Sigmoid colon (tissue), 4 donors: ENCODE measurements at regions not wholly inside any gene's neighbourhood (a gene's known extent, or its start where the extent isn't known, plus 50 kb on each side); places are given as distances from the start of the nearest gene placed in this dataset.

ENCODE experiments used
- POLR2AphosphoS5 ChIP-seq, 4 donors: sonication (generic); formaldehyde crosslinking; IDR thresholded peaks; one replicate each; pipeline ENCODE4 v1.6.1; 2017; ENCODE audit warnings: antibody characterized with exemption in 4 of 4
- TF ChIP-seq, protein P1 (sequence below), 4 experiments: fragments of 450-650 bp in 3 of 4; fragments of 200-600 bp in 1 of 4; IDR thresholded peaks; one replicate each; pipeline ENCODE4 v1.5.1; 2016 to 2019; ENCODE audit warnings: antibody characterized with exemption in 4 of 4, mild to moderate bottlenecking in 3 of 4, moderate library complexity in 2 of 4

DNA sequence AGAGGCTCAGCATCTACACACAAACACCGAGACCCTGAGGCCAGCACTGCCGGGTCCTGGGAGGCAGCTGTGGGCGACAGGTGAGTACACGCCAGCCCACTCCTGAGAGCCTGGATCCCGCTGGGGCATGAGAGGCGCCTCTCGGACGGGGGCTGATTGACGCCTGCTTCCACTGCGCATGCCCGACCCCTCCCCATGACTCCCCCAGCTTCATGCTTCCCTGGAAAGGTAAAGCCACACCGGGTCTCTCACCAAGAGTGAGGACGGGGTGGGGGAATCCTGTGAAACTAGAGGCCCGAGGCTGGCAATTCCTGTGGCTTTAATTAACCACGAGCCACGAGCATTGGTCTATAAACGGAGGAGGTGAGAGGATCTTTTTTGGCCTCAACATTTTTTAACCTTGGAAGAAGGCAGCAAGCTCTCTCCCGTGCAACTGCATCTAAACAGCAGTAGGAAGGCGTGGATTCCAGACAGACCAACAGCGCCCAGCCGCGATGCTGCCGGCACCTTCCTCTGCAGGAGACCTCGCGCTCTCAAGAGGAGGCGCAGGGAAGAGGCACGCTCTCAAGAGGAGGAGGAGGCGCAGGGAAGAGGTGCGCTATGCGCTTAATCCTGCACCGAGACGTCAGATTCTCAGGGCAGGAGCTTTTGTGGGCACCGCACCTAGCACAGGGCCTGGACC is 71.8 kb upstream of the METRNL start:
- TF ChIP-seq, protein P1, sequence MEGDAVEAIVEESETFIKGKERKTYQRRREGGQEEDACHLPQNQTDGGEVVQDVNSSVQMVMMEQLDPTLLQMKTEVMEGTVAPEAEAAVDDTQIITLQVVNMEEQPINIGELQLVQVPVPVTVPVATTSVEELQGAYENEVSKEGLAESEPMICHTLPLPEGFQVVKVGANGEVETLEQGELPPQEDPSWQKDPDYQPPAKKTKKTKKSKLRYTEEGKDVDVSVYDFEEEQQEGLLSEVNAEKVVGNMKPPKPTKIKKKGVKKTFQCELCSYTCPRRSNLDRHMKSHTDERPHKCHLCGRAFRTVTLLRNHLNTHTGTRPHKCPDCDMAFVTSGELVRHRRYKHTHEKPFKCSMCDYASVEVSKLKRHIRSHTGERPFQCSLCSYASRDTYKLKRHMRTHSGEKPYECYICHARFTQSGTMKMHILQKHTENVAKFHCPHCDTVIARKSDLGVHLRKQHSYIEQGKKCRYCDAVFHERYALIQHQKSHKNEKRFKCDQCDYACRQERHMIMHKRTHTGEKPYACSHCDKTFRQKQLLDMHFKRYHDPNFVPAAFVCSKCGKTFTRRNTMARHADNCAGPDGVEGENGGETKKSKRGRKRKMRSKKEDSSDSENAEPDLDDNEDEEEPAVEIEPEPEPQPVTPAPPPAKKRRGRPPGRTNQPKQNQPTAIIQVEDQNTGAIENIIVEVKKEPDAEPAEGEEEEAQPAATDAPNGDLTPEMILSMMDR (IDR thresholded peaks at IDR 0.05): no peak
- no peak for TF ChIP-seq POLR2AphosphoS5 (IDR thresholded peaks at IDR 0.05)
